ENCODE measurements at regions not wholly inside any gene's neighbourhood (a gene's known extent, or its start where the extent isn't known, plus 50 kb on each side); places are given as distances from the start of the nearest gene placed in this dataset.

DNA sequence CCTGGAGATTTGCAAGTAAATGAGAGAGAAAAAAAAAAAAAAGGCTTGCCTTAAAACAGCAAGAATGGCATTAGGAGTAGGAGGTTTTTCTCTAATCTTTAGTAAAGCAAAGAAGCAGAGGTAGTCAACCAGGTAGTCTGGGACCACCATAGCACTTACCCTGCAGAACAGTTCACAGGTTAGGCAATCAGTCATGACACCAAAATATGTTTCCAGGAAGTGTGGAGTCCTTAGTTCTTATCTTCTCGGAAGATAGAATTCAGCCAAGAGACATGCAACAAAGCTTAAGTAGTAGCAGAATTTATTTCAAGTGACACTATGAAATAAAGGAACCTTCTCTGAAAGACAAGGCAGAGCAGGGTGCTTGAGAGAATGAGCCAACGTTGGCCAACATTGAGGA lies 295.8 kb downstream of the IPO8 start:
- no peak overlapping the region for H2AK5ac ChIP-seq (ENCODE audit: low read depth, low read length)
- H4K91ac ChIP-seq (ENCODE audit: insufficient read depth, low read depth, low read length): no peak overlapping the region
- no TSS peak for BruUV-seq (replicated peaks)
- no peak overlapping the region for H3K4ac ChIP-seq (ENCODE audit: low read depth, low read length)
- H3K23ac ChIP-seq (ENCODE audit: low read depth, low read length): no peak overlapping the region
- DNase-seq (no peak), ATAC-seq (ENCODE audit: low read depth) (no peak)
- H3K56ac ChIP-seq (ENCODE audit: extremely low read depth, insufficient read depth, low read length): no peak overlapping the region
- no peak overlapping the region for H2BK20ac ChIP-seq (ENCODE audit: low read depth, low read length)
- H3K9me3 ChIP-seq (ENCODE audit: control insufficient read depth, insufficient read depth, low read length): peaks cover 6% of the 10 kb centered on the region
- H4K20me1 ChIP-seq (ENCODE audit: insufficient read depth, low read length): no peaks in the 10 kb centered on the region
- no peak overlapping the region for H2AK9ac ChIP-seq (replicated peaks; ENCODE audit: low read depth, low read length, poor library complexity)
- no peak overlapping the region for H2AFZ ChIP-seq (replicated peaks; ENCODE audit: low read length, poor library complexity)
- no peak overlapping the region for H4K8ac ChIP-seq (ENCODE audit: low read depth in 2 of 2, low read length in 2 of 2)
- no peaks in the 10 kb centered on the region for H3K27me3 ChIP-seq (ENCODE audit: control insufficient read depth, insufficient read depth, low read length)
- H3K4me2 ChIP-seq (ENCODE audit: low read depth, low read length): no peak overlapping the region
- no peaks in the 10 kb centered on the region for H3K4me1 ChIP-seq (ENCODE audit: control insufficient read depth, insufficient read depth, low read length)
- H2BK5ac ChIP-seq (ENCODE audit: low read depth, low read length, poor library complexity, severe bottlenecking): no peak overlapping the region
- H3K18ac ChIP-seq (ENCODE audit: low read depth, low read length): no peak overlapping the region
- ChIA-PET CTCF (no interaction called here), POLR2A (ENCODE audit: unreplicated experiment) (no interaction called here)
- H3K36me3 ChIP-seq (ENCODE audit: control insufficient read depth, insufficient read depth, low read length): no peaks in the 10 kb centered on the region
- no peak overlapping the region for H3K27ac ChIP-seq (ENCODE audit: insufficient read depth, low read length)
- no peaks in the 10 kb centered on the region for H3K79me1 ChIP-seq (ENCODE audit: low read depth in 1 of 2, low read length in 2 of 2)
- no peak overlapping the region for H3K14ac ChIP-seq (replicated peaks; ENCODE audit: low read depth, low read length)
- H3K9ac ChIP-seq (ENCODE audit: low read depth, low read length): no peak overlapping the region
- H2BK120ac ChIP-seq (ENCODE audit: low read depth, low read length): no peak overlapping the region
- H3K4me3 ChIP-seq (ENCODE audit: insufficient read depth, low read depth, low read length): no peak overlapping the region
- no peak overlapping the region for H2BK15ac ChIP-seq (ENCODE audit: low read depth, low read length)
- dilution Hi-C loops (cut with HindIII; ENCODE audit: low sequenced_read_pairs, unreplicated experiment): no loop called here
- intact Hi-C loops (cut with micrococcal nuclease): no loop called here
- no peaks in the 10 kb centered on the region for H3K9me1 ChIP-seq (ENCODE audit: insufficient read depth, low read length)
- in situ Hi-C loops (cut with MboI; ENCODE audit: low sequenced_read_pairs): no loop called here
- 50% methylated on average over 2 of the region's 2 CpGs; no CpG with 5 or more reads in 1 of the 2 experiments for WGBS, 2 experiments (ENCODE audit: extremely low coverage in 2 of 2, insufficient read length in 1 of 2)
- H4K5ac ChIP-seq (ENCODE audit: low read depth, low read length): no peak overlapping the region
- no peak for TF ChIP-seq MXI1 (IDR thresholded peaks at IDR 0.05; ENCODE audit: borderline replicate concordance, low read depth, low read length)
- no peak for TF ChIP-seq FOS (IDR thresholded peaks at IDR 0.05; ENCODE audit: low read depth, low read length)
- no peak for TF ChIP-seq POLR2A (IDR thresholded peaks at IDR 0.05; ENCODE audit: low read depth, low read length)
- TF ChIP-seq MAFK (IDR thresholded peaks at IDR 0.05; ENCODE audit: low read depth, low read length): no peak
- no peak for TF ChIP-seq RAD21 (IDR thresholded peaks at IDR 0.05; ENCODE audit: low read length)
- TF ChIP-seq, protein P1, sequence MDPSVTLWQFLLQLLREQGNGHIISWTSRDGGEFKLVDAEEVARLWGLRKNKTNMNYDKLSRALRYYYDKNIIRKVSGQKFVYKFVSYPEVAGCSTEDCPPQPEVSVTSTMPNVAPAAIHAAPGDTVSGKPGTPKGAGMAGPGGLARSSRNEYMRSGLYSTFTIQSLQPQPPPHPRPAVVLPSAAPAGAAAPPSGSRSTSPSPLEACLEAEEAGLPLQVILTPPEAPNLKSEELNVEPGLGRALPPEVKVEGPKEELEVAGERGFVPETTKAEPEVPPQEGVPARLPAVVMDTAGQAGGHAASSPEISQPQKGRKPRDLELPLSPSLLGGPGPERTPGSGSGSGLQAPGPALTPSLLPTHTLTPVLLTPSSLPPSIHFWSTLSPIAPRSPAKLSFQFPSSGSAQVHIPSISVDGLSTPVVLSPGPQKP (IDR thresholded peaks at IDR 0.05; ENCODE audit: borderline replicate concordance, low read depth, low read length): no peak
- TF ChIP-seq CHD1 (IDR thresholded peaks at IDR 0.05; ENCODE audit: low read depth, low read length): no peak
